ENCODE measurements at regions not wholly inside any gene's neighbourhood (a gene's known extent, or its start where the extent isn't known, plus 50 kb on each side); places are given as distances from the start of the nearest gene placed in this dataset.
A peak's percentile ranks its signal among the peaks of the same experiment; 100 is the strongest.

DNA sequence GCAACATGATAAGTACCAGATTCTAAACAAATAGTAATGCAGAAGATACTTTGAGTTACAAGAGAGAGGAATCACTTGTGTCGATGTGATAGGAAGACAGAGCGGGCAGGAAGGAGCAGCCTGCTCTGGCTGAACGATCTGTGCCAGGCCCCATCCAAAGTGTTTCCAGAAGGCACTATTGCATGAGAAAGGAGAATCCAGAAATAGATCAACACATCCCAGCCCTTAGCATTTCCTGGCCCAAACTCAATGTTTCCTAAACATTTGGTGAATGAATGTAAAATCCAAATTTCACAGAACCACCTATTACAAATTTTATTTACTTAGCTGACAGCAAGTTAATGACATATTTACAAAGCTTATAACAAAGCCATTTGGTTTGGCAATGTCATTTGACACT, 257.2 kb downstream of the TXNL1 start:
- no peak overlapping the region for H3K27ac ChIP-seq
- WGBS, 2 donors = 81 to 85% methylated on average over 3 of the region's 3 CpGs
- H3K36me3 ChIP-seq = no peaks in the 10 kb centered on the region
- no peaks in the 10 kb centered on the region for H3K4me1 ChIP-seq
- no peak overlapping the region for H3K4me3 ChIP-seq
- H3K9me3 ChIP-seq = no peaks in the 10 kb centered on the region
- no peaks in the 10 kb centered on the region for H3K27me3 ChIP-seq
- intact Hi-C loops (cut with DNase I) = no loop called here
- no peak for DNase-seq
- TF ChIP-seq POLR2A (IDR thresholded peaks at IDR 0.05) = no peak
- no peak for TF ChIP-seq POLR2AphosphoS5 (IDR thresholded peaks at IDR 0.05)
- no peak for TF ChIP-seq EP300 (IDR thresholded peaks at IDR 0.05)
- TF ChIP-seq, protein P1, sequence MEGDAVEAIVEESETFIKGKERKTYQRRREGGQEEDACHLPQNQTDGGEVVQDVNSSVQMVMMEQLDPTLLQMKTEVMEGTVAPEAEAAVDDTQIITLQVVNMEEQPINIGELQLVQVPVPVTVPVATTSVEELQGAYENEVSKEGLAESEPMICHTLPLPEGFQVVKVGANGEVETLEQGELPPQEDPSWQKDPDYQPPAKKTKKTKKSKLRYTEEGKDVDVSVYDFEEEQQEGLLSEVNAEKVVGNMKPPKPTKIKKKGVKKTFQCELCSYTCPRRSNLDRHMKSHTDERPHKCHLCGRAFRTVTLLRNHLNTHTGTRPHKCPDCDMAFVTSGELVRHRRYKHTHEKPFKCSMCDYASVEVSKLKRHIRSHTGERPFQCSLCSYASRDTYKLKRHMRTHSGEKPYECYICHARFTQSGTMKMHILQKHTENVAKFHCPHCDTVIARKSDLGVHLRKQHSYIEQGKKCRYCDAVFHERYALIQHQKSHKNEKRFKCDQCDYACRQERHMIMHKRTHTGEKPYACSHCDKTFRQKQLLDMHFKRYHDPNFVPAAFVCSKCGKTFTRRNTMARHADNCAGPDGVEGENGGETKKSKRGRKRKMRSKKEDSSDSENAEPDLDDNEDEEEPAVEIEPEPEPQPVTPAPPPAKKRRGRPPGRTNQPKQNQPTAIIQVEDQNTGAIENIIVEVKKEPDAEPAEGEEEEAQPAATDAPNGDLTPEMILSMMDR (IDR thresholded peaks at IDR 0.05) = no peak

DNA sequence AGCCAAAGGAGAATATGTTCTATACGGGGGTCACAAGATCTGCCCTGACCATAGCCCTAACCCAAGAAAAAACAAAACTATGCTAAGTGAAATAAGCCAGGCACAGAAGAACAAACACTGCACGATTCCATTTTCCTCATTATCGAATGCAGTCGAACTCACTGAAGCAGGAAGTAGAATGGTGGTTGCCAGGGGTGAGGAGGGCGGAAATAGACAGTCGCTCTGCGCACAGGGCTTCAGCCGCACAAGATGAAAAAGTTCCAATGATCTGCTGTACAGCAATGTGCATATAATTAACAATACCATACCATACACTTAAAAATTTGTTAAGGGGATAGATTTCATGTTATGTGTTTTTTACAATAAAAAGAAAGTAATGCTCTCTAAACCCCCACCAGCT, 257.7 kb downstream of the TXNL1 start:
- Histone ChIP-seq H3K4me1 (no peaks in the 10 kb centered on the region), H3K9me3 (no peaks in the 10 kb centered on the region), H3K36me3 (no peaks in the 10 kb centered on the region), H3K4me3 (no peak overlapping the region), H3K27me3 (no peaks in the 10 kb centered on the region), H3K27ac (no peak overlapping the region)
- DNase-seq = no peak
- no peak for TF ChIP-seq POLR2AphosphoS5 (IDR thresholded peaks at IDR 0.05)
- TF ChIP-seq EP300 (IDR thresholded peaks at IDR 0.05) = no peak
- TF ChIP-seq POLR2A (IDR thresholded peaks at IDR 0.05) = no peak
- intact Hi-C loops (cut with DNase I) = no loop called here
- WGBS, 2 donors = 90 to 93% methylated on average over 8 of the region's 8 CpGs

DNA sequence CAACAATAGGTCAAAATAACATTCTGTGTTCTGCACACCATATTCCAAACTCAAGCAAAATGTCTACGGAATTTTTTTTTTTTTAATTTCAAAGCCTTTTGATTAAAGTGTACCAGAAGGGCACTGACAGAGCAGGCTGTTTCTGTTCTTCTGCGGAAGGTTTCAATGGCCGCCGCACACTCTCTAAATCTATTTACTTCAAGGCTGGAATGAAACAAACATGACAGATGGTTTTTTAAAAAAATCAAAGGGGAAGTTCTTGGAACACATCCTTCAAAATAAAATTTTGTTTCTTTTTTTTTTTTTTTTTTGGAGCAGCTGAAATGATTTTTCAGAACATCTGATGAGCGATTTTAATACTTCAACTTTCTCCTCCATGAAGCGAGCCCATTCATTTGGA, 259.1 kb downstream of the TXNL1 start:
- no peaks in the 10 kb centered on the region for H3K27me3 ChIP-seq
- 84 to 86% methylated on average over 6 of the region's 6 CpGs for WGBS, 2 donors
- no peak for DNase-seq
- H3K4me1 ChIP-seq = peaks cover 0 to under 1% (median 0%) of the 10 kb centered on the region in 4 donors
- peak overlapping the region in 1 of 4 donors; percentile 6 for H3K4me3 ChIP-seq
- no peak for TF ChIP-seq POLR2A (IDR thresholded peaks at IDR 0.05)
- no peak for TF ChIP-seq EP300 (IDR thresholded peaks at IDR 0.05)
- TF ChIP-seq POLR2AphosphoS5 (IDR thresholded peaks at IDR 0.05) = no peak
- TF ChIP-seq, protein P1 (IDR thresholded peaks at IDR 0.05) = no peak
- no peaks in the 10 kb centered on the region for H3K9me3 ChIP-seq
- intact Hi-C loops (cut with DNase I) = no loop called here
- no peak overlapping the region for H3K27ac ChIP-seq
- no peaks in the 10 kb centered on the region for H3K36me3 ChIP-seq

DNA sequence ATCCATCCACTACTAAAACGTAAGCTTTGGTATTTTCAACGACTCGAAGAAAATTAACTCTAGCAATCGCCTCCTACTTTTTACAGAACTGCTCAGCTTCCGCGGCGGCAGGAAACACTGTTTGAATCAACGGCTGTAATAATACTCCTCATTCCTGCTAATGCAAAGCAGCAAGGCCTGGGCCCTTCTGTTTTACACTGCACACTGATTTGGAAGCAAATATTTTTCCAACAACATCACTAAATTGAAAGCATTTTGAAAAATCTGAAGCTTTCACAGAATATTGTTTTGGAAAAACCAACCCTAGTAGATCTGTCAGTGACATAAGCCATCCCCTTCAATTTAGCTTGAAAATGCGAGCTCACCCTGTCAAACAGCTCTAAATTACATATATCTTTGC, 261.2 kb downstream of the TXNL1 start:
- Histone ChIP-seq H3K27me3 (no peaks in the 10 kb centered on the region), H3K4me3 (no peak overlapping the region), H3K4me1 (peaks cover 0 to 3% (median 0%) of the 10 kb centered on the region in 4 donors), H3K36me3 (no peaks in the 10 kb centered on the region), H3K27ac (no peak overlapping the region), H3K9me3 (no peaks in the 10 kb centered on the region)
- intact Hi-C loops (cut with DNase I) = no loop called here
- no peak for DNase-seq
- TF ChIP-seq POLR2AphosphoS5 (IDR thresholded peaks at IDR 0.05) (no peak), POLR2A (IDR thresholded peaks at IDR 0.05) (no peak), EP300 (IDR thresholded peaks at IDR 0.05) (no peak)
- TF ChIP-seq, protein P1 (IDR thresholded peaks at IDR 0.05) = no peak
- 67 to 77% methylated on average over 9 of the region's 9 CpGs for WGBS, 2 donors

DNA sequence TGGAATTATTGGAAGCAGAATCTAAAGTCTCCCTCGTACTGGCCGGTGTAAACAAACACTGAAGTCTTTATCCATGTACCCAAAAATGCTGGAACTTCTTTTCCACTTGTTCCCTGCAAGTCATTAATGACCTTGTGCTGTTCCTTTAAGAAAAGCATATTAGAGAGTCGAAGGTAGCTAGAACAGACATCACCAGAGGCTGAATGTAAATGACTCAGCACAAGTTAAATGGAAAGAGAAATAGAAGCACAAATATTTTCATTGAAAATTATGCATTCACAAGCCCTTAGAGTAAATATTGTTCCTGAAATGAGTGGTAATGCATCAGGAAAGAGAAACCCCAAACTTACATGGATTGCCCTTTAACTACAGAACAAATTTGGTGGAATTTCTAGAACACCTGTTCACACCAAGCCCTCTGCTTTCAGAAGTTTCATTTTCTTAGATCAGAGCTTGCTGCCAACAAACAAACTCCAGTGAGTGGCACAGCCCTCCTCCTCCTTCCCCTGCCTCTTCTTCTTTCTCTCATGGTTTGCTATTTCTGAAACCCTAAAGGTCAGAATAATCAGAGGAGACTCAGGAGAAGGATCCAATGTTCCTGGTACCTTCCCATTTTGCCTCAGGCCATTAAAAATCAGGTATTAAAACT, 264.3 kb downstream of the TXNL1 start:
- Histone ChIP-seq H3K36me3 (no peaks in the 10 kb centered on the region), H3K4me1 (peaks cover 0 to 3% (median 0%) of the 10 kb centered on the region in 4 donors), H3K9me3 (no peaks in the 10 kb centered on the region), H3K27ac (no peak overlapping the region), H3K4me3 (no peak overlapping the region), H3K27me3 (no peaks in the 10 kb centered on the region)
- 50 to 57% methylated on average over 3 of the region's 3 CpGs for WGBS, 2 donors
- intact Hi-C loops (cut with DNase I) = no loop called here
- TF ChIP-seq POLR2AphosphoS5 (IDR thresholded peaks at IDR 0.05) (no peak), POLR2A (IDR thresholded peaks at IDR 0.05) (no peak), EP300 (IDR thresholded peaks at IDR 0.05) (no peak)
- TF ChIP-seq, protein P1 (IDR thresholded peaks at IDR 0.05) = no peak
- no peak for DNase-seq

Data from sigmoid colon (tissue), 6 donors.